Stimulated activated CD8-positive, alpha-beta memory T cell treated with anti-CD3 and anti-CD28 coated beads, Interleukin-2, amount 100 ng/mL, for 48 hours (primary cell): ENCODE measurements at regions not wholly inside any gene's neighbourhood (a gene's known extent, or its start where the extent isn't known, plus 50 kb on each side); places are given as distances from the start of the nearest gene placed in this dataset.
A peak's percentile ranks its signal among the peaks of the same experiment; 100 is the strongest.

ENCODE experiments used
- DNase-seq, 2 donors: peaks; one replicate each; pipeline ENCODE4 v3.0.0-alpha.2; 2020; ENCODE audit warnings: low read depth in 2 of 2

GRCh38 chr3:111311709-111312235, 230.2 kb upstream of the CD96 start:
- DNase-seq: no peak

- no peak for DNase-seq
Measured at GRCh38 chr3:111314181-111314873, 227.7 kb upstream of the CD96 start.

- DNase-seq: no peak
Measured at GRCh38 chr3:111314898-111315297, 227.1 kb upstream of the CD96 start.

GRCh38 chr3:111315930-111316587, 225.9 kb upstream of the CD96 start:
- DNase-seq: no peak

DNA sequence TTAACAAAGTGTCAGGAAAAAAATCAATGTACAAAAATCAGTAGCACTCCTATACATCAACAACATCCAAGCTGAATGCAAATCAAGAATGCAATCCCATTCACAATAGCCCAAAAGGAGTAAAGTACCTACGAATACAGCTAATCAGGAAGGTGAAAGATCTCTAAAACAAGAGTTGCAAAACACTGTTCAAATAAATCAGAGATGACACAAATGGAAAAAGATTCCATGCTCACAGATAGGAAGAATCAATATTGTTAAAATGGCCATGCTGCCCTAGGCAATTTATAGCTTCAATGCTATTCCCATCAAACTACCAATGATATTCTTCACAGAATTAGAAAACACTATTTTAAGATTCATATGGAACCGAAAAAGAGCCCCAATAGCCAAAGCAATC, 223.7 kb upstream of the CD96 start:
- DNase-seq: no peak

DNA sequence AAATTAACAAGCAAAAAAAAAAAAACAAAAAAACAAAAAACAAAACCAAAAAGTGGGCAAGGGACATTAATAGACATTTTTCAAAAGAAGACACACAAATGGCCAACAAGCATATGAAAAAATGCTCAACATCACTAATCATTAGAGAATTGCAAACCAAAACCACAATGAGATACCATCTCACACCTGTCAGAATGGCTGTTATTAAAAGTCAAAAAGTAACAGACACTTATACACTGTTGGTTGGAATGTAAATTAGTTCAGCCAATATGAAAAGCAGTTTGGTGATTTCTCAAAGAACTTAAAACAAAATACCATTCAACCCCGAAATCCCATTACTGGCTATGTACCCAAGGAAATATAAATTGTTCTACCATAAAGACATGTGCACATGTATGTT, 222.4 kb upstream of the CD96 start:
- no peak for DNase-seq

DNA sequence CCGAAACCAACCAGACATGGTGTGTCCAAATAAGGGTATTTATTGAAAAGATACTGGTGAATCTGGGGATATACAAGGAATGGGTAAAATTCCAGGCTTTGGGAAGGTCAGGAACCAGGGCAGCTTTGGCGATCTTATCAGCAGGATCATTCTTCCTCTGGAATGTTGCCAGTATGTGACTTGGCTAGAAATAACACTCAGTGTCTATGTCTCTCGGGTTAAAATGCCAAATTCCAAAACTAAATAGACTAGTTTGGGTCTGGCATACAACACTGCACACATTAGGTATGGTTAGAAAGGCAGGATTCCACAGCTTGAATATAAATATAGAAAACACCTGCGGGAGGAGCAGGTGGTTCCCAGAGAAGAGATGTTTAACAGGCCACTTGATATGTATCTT, 220.2 kb upstream of the CD96 start:
- no peak for DNase-seq

DNA sequence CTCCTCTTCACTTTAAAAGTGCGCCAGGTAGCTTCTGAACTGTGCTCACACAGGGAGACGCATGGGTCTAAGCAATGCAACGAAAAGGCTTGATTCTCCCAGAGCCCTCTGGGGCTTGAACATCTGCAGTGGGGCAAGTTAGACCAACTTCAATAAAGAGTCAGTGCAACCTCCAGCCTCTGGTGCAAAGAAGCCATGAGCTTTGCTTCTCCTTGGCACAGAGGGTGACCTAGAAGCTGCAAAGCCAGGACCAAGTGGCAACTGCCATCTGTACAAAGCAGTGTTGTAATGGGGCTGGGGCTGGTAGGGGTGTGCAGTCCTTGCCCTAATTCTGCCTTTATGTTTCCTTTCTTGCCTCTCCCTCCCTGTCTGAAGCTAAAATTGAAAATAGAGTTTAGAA, 219.0 kb upstream of the CD96 start:
- no peak for DNase-seq

DNA sequence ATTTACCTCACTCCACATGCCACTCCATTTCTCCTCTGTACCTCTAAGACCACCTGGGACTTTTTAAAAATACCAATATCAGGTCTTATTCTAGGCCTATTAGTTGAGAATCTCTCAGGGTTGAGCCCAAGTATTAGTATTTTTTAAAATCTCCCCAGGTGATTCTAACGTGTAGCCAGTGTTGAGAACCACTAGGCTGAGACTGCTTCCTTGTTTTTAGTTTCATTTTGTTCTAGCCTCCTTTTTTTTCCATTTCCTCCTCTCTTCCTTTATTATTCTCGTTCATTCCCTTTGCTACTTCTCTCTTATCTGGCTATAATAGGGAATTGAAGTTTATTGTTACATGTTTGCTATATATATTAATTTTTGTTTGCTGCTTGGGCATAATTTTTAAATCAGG, 217.8 kb upstream of the CD96 start:
- DNase-seq: no peak

DNA sequence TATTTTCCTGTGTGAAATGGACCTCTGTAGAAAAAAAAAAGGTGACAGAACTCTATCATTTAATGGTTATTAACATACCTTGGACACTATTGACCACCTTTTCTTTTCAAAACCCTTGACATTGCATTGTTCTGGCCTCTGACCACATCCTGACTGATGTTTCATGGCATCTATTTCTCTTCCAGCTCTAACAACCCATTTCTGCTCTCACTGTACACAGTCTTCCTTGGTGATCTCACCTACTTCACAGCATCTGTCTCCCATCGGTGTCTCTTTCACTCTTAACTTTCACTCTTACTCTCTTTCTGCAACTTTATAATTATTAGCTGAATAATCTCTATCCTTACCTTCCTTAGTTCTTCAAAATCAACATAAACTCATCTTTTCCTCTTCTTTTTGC, 217.4 kb upstream of the CD96 start:
- DNase-seq: no peak

GRCh38 chr3:111325160-111325718, 216.8 kb upstream of the CD96 start:
- DNase-seq: no peak

GRCh38 chr3:111326144-111326995, 215.6 kb upstream of the CD96 start:
- DNase-seq: peak in 1 of 2 donors; percentile 6

- DNase-seq: no peak
Measured at GRCh38 chr3:111331306-111331705, 210.7 kb upstream of the CD96 start.

DNA sequence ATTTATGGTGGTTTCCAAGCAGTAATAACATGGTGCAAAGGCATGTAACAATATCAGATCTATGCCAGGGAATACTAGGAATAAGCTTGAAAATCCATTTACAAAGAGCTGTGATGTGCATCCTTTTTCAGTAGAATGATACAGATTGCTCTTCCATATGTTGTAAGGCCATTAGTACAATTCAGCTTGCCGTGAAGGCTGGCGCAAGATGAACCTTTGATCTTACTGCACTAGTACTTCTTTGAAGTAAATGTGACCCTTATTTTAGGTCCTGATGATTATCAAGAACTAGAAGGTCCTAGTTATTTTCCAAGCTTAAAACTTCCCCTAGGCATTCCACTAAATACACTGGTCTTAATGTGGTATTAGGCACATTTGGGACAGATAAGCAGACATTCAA, 210.1 kb upstream of the CD96 start:
- no peak for DNase-seq

GRCh38 chr3:111332488-111333080, 209.4 kb upstream of the CD96 start:
- no peak for DNase-seq

GRCh38 chr3:111333642-111334041, 208.4 kb upstream of the CD96 start:
- no peak for DNase-seq

- DNase-seq: no peak
Measured at GRCh38 chr3:111335512-111336303, 206.3 kb upstream of the CD96 start.

- DNase-seq: no peak
Measured at GRCh38 chr3:111336511-111336910, 205.5 kb upstream of the CD96 start.

DNA sequence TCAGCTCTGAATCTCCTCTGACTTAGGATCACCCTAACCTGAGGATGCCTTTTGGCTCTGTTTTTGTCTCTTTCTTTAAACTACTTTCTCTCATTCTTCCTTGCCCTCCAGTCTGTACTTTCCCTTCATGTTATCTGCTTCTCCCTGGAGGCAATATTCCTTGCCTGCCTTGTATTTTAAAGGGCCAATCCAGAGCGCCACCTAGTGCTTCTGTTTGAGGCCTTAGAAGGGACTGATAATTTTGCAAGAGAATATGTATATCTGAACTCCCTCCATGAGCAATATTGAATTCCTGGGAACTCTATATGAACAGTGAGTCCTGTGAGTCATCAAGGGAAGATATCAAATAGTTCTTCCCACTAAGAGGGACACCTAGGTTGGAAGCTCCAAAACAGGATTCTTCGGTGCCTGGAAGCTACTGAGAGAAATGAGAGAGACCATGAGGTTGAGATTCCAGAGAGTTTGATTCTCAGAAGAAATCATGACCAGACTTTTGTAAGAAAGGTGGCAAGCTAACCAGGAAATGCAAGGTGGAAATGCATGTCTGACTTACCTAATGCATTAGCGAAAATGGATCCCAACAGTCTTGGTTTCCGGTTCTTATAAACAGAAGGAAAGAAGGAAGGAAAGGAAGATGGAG, 203.8 kb upstream of the CD96 start:
- peak in 1 of 2 donors; percentile 21 for DNase-seq

- DNase-seq: no peak
Measured at GRCh38 chr3:111339017-111339416, 203.0 kb upstream of the CD96 start.
